Activated B cell treated with CpG ODN at 0.5 μM for 24 hours (primary cell): ENCODE measurements at regions not wholly inside any gene's neighbourhood (a gene's known extent, or its start where the extent isn't known, plus 50 kb on each side); places are given as distances from the start of the nearest gene placed in this dataset.

Source experiments
- ATAC-seq: fragments of 200-7000 bp; cut with Tn5 transposase; one replicate; pipeline ENCODE4 v1.10.0; 2021; ENCODE audit warnings: low read depth, mild to moderate bottlenecking, moderate library complexity
- CTCF ChIA-PET: fragments of 350-600 bp; sonication (Branson Sonifier 250); formaldehyde crosslinking; loops from one replicate; lab custom pipeline; 2021; ENCODE audit warnings: antibody characterized with exemption; lab: Charles Lee
- POLR2A ChIA-PET: fragments of 350-600 bp; sonication (Branson Sonifier 250); formaldehyde crosslinking; loops from one replicate; lab custom pipeline; 2021; ENCODE audit warnings: antibody characterized with exemption; lab: Charles Lee
- DNase-seq: peaks from one replicate; pipeline ENCODE4 v3.0.0; 2022
- H3K27ac Mint-ChIP-seq: one replicate; pipeline ENCODE4 v1.8.0; 2020; ENCODE audit warnings: mixed read lengths
- H3K27me3 Mint-ChIP-seq: one replicate; pipeline ENCODE4 v1.8.0; 2021; ENCODE audit warnings: mixed read lengths
- H3K36me3 Mint-ChIP-seq: one replicate; pipeline ENCODE4 v1.8.0; 2021; ENCODE audit warnings: low read depth, mixed read lengths
- H3K4me1 Mint-ChIP-seq: one replicate; pipeline ENCODE4 v1.8.0; 2021; ENCODE audit warnings: mixed read lengths
- H3K4me3 Mint-ChIP-seq: one replicate; pipeline ENCODE4 v1.8.0; 2020; ENCODE audit warnings: mild to moderate bottlenecking, mixed read lengths
- H3K9me3 Mint-ChIP-seq: one replicate; pipeline ENCODE4 v1.8.0; 2020; ENCODE audit warnings: mixed read lengths
- intact Hi-C: fragments of 100-400 bp; cut with micrococcal nuclease; formaldehyde crosslinking; loops from one replicate; pipeline ENCODE4 v1.15.1; 2024
- TF ChIP-seq, protein P1 (sequence below): fragments of 200-600 bp; IDR thresholded peaks from one replicate; pipeline ENCODE4 v1.8.0; 2022; ENCODE audit warnings: antibody characterized with exemption, mild to moderate bottlenecking

DNA sequence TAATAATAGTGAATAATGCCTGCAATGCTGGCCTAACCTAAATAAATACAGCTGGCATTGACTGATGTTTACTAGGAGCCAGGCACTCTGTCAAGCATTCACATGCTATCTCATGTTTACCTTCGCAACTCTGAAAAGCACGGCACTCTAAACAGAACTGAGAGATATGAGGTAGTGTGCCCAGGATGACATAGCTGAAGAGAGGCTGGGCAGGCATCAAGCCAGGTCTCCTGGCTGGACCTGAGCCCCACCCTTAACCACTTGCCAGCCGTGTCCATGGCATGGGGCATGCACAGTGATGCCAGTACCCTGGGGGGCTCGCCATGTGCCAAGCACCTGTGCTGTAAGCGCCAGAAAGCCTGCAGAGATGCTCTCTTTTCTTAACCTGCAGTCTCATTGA, 119.4 kb upstream of the MVB12B start:
- Mint-ChIP-seq H3K27ac (no peak overlapping the region), H3K27me3 (peaks cover 14% of the 10 kb centered on the region), H3K4me1 (no peaks in the 10 kb centered on the region), H3K4me3 (no peak overlapping the region), H3K36me3 (no peaks in the 10 kb centered on the region), H3K9me3 (peaks cover 2% of the 10 kb centered on the region)
- ATAC-seq (no peak), DNase-seq (no peak)
- ChIA-PET POLR2A (no interaction called here), CTCF (no interaction called here)
- intact Hi-C loops: no loop called here
- TF ChIP-seq, protein P1, sequence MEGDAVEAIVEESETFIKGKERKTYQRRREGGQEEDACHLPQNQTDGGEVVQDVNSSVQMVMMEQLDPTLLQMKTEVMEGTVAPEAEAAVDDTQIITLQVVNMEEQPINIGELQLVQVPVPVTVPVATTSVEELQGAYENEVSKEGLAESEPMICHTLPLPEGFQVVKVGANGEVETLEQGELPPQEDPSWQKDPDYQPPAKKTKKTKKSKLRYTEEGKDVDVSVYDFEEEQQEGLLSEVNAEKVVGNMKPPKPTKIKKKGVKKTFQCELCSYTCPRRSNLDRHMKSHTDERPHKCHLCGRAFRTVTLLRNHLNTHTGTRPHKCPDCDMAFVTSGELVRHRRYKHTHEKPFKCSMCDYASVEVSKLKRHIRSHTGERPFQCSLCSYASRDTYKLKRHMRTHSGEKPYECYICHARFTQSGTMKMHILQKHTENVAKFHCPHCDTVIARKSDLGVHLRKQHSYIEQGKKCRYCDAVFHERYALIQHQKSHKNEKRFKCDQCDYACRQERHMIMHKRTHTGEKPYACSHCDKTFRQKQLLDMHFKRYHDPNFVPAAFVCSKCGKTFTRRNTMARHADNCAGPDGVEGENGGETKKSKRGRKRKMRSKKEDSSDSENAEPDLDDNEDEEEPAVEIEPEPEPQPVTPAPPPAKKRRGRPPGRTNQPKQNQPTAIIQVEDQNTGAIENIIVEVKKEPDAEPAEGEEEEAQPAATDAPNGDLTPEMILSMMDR: no peak

DNA sequence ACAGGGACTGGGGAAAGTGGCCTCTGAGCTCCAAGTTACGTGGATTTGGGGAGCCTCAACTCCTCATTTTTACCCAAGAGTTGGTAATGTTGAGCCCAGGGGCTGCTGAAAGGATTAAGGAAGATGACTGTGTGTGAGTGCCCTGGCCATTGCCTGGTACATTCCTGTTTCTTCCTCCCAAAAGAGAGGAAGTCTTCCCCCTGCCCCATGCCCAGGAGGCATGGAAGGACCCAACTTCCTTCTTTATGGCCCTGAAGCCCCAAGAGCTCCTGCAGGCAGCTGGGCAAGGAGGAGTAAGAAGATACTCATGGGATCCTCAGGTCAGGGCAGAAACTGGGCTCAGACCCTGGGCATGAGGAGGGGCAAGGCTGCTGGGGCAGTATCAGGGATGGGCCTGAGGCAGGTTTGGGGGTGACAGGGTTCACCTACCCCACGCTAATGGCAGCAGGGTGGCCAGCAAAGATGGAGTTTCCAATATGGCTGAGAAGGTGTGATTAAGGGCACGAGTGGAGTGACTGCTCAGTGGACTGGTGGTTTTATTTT, 118.3 kb upstream of the MVB12B start:
- intact Hi-C loops: no loop called here
- Mint-ChIP-seq H3K9me3 (peaks cover 4% of the 10 kb centered on the region), H3K27ac (no peak overlapping the region), H3K4me3 (no peak overlapping the region), H3K27me3 (peaks cover 7% of the 10 kb centered on the region), H3K36me3 (no peaks in the 10 kb centered on the region), H3K4me1 (no peaks in the 10 kb centered on the region)
- ATAC-seq (no peak), DNase-seq (no peak)
- TF ChIP-seq, protein P1: no peak
- ChIA-PET POLR2A (no interaction called here), CTCF (no interaction called here)

DNA sequence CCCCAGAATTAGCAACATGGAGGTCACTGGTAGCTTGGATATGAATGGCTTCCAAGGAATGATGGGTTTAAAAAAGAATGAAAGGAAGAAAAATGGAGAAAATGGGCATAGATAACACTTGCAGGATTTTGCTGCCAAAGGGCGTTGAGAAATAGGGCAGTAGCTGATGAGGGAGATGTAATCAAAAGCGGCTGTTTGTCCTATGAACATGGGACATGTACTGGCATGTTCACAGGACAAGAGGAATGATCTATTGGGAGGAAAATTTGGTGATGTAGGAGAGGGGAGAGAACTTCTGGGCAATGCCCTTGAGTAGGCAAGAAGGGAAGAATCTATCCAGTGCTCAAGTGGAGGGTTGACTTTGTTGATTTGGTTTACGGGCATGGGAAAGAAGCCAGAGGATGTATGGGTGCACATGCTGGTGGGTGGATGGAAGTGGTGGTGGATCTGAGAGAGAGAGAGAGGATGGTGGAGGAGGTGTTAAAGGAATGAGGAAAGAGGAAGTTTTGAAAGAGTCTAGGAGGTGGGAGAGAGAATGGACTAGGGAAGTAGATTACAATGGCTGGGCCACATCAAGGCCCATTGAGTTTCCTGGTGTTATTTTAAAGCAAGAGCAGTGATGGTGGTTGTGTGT, 115.1 kb upstream of the MVB12B start:
- ATAC-seq (no peak), DNase-seq (no peak)
- TF ChIP-seq, protein P1: no peak
- Mint-ChIP-seq H3K9me3 (peaks cover 8% of the 10 kb centered on the region), H3K27me3 (peaks cover 15% of the 10 kb centered on the region), H3K27ac (no peak overlapping the region), H3K4me3 (no peak overlapping the region), H3K36me3 (no peaks in the 10 kb centered on the region), H3K4me1 (no peaks in the 10 kb centered on the region)
- POLR2A ChIA-PET: no interaction called here
- CTCF ChIA-PET: no interaction called here
- intact Hi-C loops: no loop called here

DNA sequence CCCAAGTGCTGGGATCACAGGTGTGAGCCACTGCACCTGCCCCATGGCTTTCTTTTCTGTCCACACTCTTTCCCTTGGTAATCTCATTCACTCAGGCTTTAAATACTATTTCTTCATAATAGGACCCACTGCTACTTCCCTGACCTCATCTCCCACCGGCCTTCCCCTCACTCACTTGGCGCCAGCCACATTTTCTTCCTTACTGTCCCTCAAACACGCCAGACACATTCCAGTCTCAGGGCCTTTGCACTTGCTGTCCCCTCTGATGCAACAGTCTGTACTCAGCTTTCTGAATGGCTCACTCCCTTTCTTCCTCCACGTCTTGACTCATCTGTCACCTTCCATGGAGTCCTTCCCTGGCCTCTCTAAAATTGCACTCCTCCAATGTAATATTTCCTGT, 111.1 kb upstream of the MVB12B start:
- DNase-seq: no peak
- intact Hi-C loops: no loop called here
- Mint-ChIP-seq H3K4me1 (no peaks in the 10 kb centered on the region), H3K27ac (no peak overlapping the region), H3K36me3 (no peaks in the 10 kb centered on the region), H3K4me3 (no peak overlapping the region), H3K27me3 (peaks cover 40% of the 10 kb centered on the region), H3K9me3 (peaks cover 8% of the 10 kb centered on the region)
- CTCF ChIA-PET: no interaction called here
- TF ChIP-seq, protein P1: no peak
- ATAC-seq: no peak
- POLR2A ChIA-PET: no interaction called here

DNA sequence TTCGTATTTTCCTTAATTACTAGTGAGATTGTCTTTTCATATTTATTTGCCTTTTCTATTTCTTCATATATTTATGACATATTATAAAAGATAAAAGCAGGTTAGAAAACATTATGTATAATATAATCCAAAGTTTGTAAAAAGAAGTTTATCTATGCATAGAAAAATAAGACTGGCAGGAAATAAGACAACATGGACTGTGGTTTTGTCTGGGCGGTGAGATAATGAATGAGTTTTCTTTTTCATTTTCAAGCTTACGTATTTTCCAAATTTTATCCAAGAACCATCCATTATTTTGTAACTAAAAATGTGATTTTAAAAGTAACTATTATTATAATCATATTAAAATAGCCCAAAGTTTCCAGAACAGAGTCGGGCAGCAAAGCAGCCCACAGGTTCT, 109.8 kb upstream of the MVB12B start:
- Mint-ChIP-seq H3K27ac (no peak overlapping the region), H3K4me1 (no peaks in the 10 kb centered on the region), H3K9me3 (peaks cover 10% of the 10 kb centered on the region), H3K36me3 (peaks cover 2% of the 10 kb centered on the region), H3K27me3 (peaks cover 49% of the 10 kb centered on the region), H3K4me3 (no peak overlapping the region)
- ChIA-PET POLR2A (no interaction called here), CTCF (no interaction called here)
- TF ChIP-seq, protein P1: no peak
- no peak for ATAC-seq
- intact Hi-C loops: no loop called here
- no peak for DNase-seq
